ENCODE measurements at regions not wholly inside any gene's neighbourhood (a gene's known extent, or its start where the extent isn't known, plus 50 kb on each side); places are given as distances from the start of the nearest gene placed in this dataset.

GRCh38 chr20:58075586-58076345, 152.7 kb downstream of the ANKRD60 start:
- H3K27ac ChIP-seq, result no peak overlapping the region
- TF ChIP-seq ZFX (IDR thresholded peaks at IDR 0.05; ENCODE audit: borderline replicate concordance) (no peak), CTCF (IDR thresholded peaks at IDR 0.05) (no peak)

GRCh38 chr20:58073945-58074856, 154.3 kb downstream of the ANKRD60 start:
- no peak overlapping the region for H3K27ac ChIP-seq
- TF ChIP-seq CTCF (IDR thresholded peaks at IDR 0.05) (no peak), ZFX (IDR thresholded peaks at IDR 0.05; ENCODE audit: borderline replicate concordance) (no peak)

- H3K27ac ChIP-seq, result no peak overlapping the region
- TF ChIP-seq ZFX (IDR thresholded peaks at IDR 0.05; ENCODE audit: borderline replicate concordance) (no peak), CTCF (IDR thresholded peaks at IDR 0.05) (no peak)
Observed at GRCh38 chr20:58072695-58073671, 155.5 kb downstream of the ANKRD60 start.

- no peak for TF ChIP-seq ZFX (IDR thresholded peaks at IDR 0.05; ENCODE audit: borderline replicate concordance)
- TF ChIP-seq CTCF (IDR thresholded peaks at IDR 0.05), result no peak
- H3K27ac ChIP-seq, result no peak overlapping the region
Observed at GRCh38 chr20:58071991-58072390, 156.5 kb downstream of the ANKRD60 start.

GRCh38 chr20:58071298-58071697, 157.2 kb downstream of the ANKRD60 start:
- H3K27ac ChIP-seq, result no peak overlapping the region
- TF ChIP-seq CTCF (IDR thresholded peaks at IDR 0.05) (no peak), ZFX (IDR thresholded peaks at IDR 0.05; ENCODE audit: borderline replicate concordance) (no peak)

GRCh38 chr20:58070664-58071196, 157.7 kb downstream of the ANKRD60 start:
- H3K27ac ChIP-seq, result no peak overlapping the region
- TF ChIP-seq CTCF (IDR thresholded peaks at IDR 0.05), result no peak
- no peak for TF ChIP-seq ZFX (IDR thresholded peaks at IDR 0.05; ENCODE audit: borderline replicate concordance)

Data from 22Rv1 (cell line).